ENCODE measurements at regions not wholly inside any gene's neighbourhood (a gene's known extent, or its start where the extent isn't known, plus 50 kb on each side); places are given as distances from the start of the nearest gene placed in this dataset.
"Not testable (repeated sequence)": the region's sequence is repeated elsewhere in the genome, so short reads cannot be mapped to it uniquely, and the experiment has no call there.

- no peak overlapping the region for H3K4me3 ChIP-seq (ENCODE audit: low read depth, low read length)
- no peak for TF ChIP-seq CTCF (IDR thresholded peaks at IDR 0.05; ENCODE audit: low read depth, low read length)
Measured at GRCh38 chrX:73916489-73916888, 64.0 kb upstream of the XIST start.

DNA sequence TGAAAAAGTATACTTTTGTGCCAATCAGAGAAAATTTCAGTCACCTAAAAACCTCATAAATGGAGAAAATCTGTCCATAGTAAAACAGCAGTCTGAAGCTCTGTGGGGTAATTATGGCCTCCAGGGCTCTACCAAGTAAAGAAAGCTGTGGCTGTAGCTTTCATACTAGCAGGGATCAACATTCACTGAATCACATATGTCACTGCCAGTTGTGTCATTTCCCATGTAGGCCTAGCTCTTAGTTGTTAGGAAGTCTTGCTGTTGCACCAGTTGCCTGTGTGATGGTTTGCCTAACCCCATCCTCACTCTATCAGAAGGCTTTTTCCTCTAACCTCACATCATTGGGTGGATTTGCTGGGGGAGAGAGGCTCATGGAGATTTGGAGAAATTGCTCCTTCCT is 62.3 kb upstream of the XIST start:
- H3K4me3 ChIP-seq (ENCODE audit: low read depth, low read length), result not testable (repeated sequence)

DNA sequence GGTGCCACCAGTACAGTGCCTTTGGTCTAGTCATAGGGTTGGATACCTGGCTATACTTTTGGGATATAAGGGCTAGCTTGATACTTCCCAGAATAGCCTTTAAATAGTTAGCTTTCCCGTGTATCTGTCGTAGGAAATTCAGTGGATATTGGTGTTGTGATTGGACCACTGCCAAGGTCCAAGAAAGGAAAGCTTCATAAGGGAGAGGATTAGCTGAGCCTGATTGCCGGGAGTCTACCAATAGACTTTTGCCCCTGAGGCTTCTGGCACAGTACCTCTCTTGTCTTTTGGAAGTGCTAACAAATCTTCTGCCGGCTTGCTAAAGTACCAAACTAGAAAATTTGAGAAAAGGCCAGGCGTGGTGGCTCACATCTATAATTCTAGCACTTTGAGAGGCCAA is 61.1 kb upstream of the XIST start:
- H3K4me3 ChIP-seq (ENCODE audit: low read depth, low read length), result no peak overlapping the region
- TF ChIP-seq CTCF (IDR thresholded peaks at IDR 0.05; ENCODE audit: low read depth, low read length), result no peak

DNA sequence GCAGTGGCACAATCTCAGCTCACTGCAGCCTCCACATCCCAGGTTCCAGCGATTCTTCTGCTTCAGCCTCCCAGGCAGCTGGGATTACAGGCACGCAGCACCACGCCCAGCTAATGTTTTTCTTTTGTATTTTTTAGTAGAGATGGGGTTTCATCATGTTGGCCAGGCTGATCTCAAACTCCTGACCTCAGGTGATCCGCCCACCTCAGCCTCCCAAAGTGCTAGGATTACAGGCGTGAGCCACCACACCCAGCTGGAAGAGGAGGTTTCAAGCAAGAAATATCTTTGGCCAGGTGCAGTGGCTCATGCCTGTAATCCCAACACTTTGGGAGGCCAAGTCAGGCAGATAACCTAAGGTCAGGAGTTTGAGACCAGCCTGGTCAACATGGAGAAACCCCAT is 59.4 kb upstream of the XIST start:
- not testable (repeated sequence) for H3K4me3 ChIP-seq (ENCODE audit: low read depth, low read length)

- not testable (repeated sequence) for H3K4me3 ChIP-seq (ENCODE audit: low read depth, low read length)
Measured at GRCh38 chrX:73905749-73906374, 53.3 kb upstream of the XIST start.

DNA sequence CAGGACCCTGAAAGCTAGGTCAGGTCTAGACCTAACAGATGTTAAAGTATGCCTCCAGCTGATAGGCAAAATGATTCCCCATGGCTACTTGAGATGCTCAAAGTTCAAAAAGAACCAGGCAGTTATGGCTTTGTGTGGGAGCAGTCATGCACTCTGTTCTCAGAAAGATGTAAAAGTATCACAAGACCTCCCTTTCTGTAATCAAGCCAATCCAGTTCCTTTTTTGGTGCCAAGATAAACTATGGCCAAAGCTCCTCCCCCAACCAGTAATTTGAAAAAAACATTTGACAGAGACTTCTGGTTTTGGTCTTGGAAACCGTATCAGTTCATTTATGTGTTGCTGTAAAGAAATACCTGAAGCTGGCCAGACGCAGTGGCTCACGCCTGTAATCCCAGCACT is 51.4 kb upstream of the XIST start:
- H3K4me3 ChIP-seq (ENCODE audit: low read depth, low read length), result no peak overlapping the region
- TF ChIP-seq CTCF (IDR thresholded peaks at IDR 0.05; ENCODE audit: low read depth, low read length), result no peak
